A673 (cell line): ENCODE measurements at regions not wholly inside any gene's neighbourhood (a gene's known extent, or its start where the extent isn't known, plus 50 kb on each side); places are given as distances from the start of the nearest gene placed in this dataset.

Experiments used
- BruUV-seq: library from RNA; stranded (reverse); fragments of 400-500 nt; replicated peaks from 2 replicates; lab custom pipeline; 2021; lab: Mats Ljungman, UMichigan
- CTCF ChIA-PET: fragments of 300-600 bp; sonication (Branson Sonifier 250); formaldehyde crosslinking; loops from one replicate; lab custom pipeline; 2022; ENCODE audit warnings: antibody characterized with exemption; lab: Charles Lee
- POLR2A ChIA-PET: fragments of 300-600 bp; sonication (Branson Sonifier 250); formaldehyde crosslinking; loops from one replicate; lab custom pipeline; 2022; ENCODE audit warnings: antibody characterized with exemption; ENCODE audit not compliant: low non-redundant PET; lab: Charles Lee
- DNase-seq: peaks from one replicate; pipeline ENCODE4 v3.0.0-alpha.2; 2015; ENCODE audit warnings: low spot score
- H3K27ac ChIP-seq: fragments of 200-600 bp; sonication (generic); 2 replicates; pipeline ENCODE4 v1.5.1; 2016; ENCODE audit warnings: mixed run types, low read depth, mild to moderate bottlenecking, mixed read lengths, antibody characterized with exemption, low read length; ENCODE audit not compliant: poor library complexity, severe bottlenecking
- H3K27me3 ChIP-seq: fragments of 200-600 bp; sonication (generic); replicated peaks from 2 replicates; pipeline ENCODE4 v1.6.1; 2017; ENCODE audit warnings: mixed run types, low read depth, mild to moderate bottlenecking, mixed read lengths, antibody characterized with exemption, low read length; ENCODE audit not compliant: insufficient read depth, poor library complexity
- H3K36me3 ChIP-seq: fragments of 200-600 bp; sonication (generic); 2 replicates; pipeline ENCODE4 v1.6.1; 2016; ENCODE audit warnings: mixed run types, mild to moderate bottlenecking, mixed read lengths, antibody characterized with exemption, low read length; ENCODE audit not compliant: insufficient read depth, poor library complexity, severe bottlenecking
- H3K4me1 ChIP-seq: fragments of 200-600 bp; sonication (generic); 2 replicates; pipeline ENCODE4 v1.6.1; 2017; ENCODE audit warnings: mixed run types, mild to moderate bottlenecking, mixed read lengths, antibody characterized with exemption, low read length; ENCODE audit not compliant: insufficient read depth, poor library complexity, severe bottlenecking
- H3K4me3 ChIP-seq: fragments of 200-600 bp; sonication (generic); 2 replicates; pipeline ENCODE4 v1.5.1; 2016; ENCODE audit warnings: low read depth, mixed run types, mild to moderate bottlenecking, mixed read lengths, low read length; ENCODE audit not compliant: poor library complexity, severe bottlenecking
- H3K9me3 ChIP-seq: fragments of 200-600 bp; sonication (generic); 2 replicates; pipeline ENCODE4 v1.6.1; 2016; ENCODE audit warnings: mixed run types, low read depth, mild to moderate bottlenecking, mixed read lengths, antibody characterized with exemption, low read length; ENCODE audit not compliant: poor library complexity, severe bottlenecking
- EZH2 ChIP-seq: fragments of 200-600 bp; sonication (generic); IDR thresholded peaks from 2 replicates; pipeline ENCODE4 v1.6.1; 2017; ENCODE audit warnings: borderline replicate concordance, low read depth, mild to moderate bottlenecking, mixed read lengths, antibody characterized with exemption, low read length; ENCODE audit not compliant: poor library complexity, severe bottlenecking
- intact Hi-C: fragments of 100-400 bp; cut with micrococcal nuclease; formaldehyde crosslinking; loops from one replicate; pipeline ENCODE4 v1.10.0; 2022; ENCODE audit not compliant: unreplicated experiment
- TF ChIP-seq, protein P1 (sequence below): fragments of 300-800, 200-600 bp; sonication (generic); conservative IDR thresholded peaks from 2 replicates; pipeline ENCODE4 v1.5.1; 2017; ENCODE audit warnings: low read depth, mild to moderate bottlenecking, antibody characterized with exemption, low read length, moderate library complexity, mixed read lengths

DNA sequence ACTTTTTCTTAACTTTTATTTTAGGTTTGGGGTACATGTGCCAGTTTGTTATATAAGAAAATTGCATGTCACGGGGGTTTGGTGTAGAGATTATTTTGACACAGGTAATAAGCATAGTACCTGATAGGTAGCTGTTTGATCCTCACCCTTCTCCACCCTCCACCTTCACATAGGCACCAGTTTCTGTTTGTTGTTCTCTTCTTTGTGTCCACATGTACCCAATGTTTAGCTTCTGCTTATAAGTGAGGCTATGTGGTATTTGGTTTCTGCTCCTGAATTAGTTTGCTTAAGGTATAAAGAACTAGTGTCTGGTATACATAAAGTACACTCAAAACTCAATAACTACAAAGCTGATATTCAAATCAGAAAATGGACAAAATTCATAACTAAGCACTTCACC, 654.6 kb upstream of the LINC00305 start:
- intact Hi-C loops: no loop called here
- Histone ChIP-seq H3K27ac (no peak overlapping the region), H3K27me3 (no peaks in the 10 kb centered on the region), H3K4me3 (no peak overlapping the region), H3K4me1 (no peaks in the 10 kb centered on the region), H3K36me3 (no peaks in the 10 kb centered on the region), H3K9me3 (no peaks in the 10 kb centered on the region)
- no peak for DNase-seq
- ChIA-PET CTCF (no interaction called here), POLR2A (no interaction called here)
- no TSS peak for BruUV-seq
- TF ChIP-seq, protein P1, sequence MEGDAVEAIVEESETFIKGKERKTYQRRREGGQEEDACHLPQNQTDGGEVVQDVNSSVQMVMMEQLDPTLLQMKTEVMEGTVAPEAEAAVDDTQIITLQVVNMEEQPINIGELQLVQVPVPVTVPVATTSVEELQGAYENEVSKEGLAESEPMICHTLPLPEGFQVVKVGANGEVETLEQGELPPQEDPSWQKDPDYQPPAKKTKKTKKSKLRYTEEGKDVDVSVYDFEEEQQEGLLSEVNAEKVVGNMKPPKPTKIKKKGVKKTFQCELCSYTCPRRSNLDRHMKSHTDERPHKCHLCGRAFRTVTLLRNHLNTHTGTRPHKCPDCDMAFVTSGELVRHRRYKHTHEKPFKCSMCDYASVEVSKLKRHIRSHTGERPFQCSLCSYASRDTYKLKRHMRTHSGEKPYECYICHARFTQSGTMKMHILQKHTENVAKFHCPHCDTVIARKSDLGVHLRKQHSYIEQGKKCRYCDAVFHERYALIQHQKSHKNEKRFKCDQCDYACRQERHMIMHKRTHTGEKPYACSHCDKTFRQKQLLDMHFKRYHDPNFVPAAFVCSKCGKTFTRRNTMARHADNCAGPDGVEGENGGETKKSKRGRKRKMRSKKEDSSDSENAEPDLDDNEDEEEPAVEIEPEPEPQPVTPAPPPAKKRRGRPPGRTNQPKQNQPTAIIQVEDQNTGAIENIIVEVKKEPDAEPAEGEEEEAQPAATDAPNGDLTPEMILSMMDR: no peak
- no peak for TF ChIP-seq EZH2

DNA sequence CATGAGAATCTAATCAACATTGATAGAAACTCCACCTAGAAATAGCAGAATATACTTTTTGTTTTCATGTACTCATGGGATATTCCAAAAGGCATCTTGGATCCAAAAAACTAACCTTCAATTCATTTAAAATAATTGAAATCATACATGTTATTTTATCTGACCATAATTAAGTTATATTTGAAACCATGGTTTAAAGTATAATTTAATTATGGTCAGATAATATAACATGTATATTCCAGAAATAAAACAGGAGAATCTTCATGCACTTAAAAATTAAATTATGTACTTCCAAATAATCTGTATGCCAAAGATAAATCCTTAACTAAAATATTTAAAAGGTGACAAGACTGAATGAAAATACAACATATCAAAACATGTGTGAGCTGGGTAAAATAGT, 651.3 kb upstream of the LINC00305 start:
- POLR2A ChIA-PET: no interaction called here
- CTCF ChIA-PET: no interaction called here
- DNase-seq: no peak
- Histone ChIP-seq H3K27me3 (no peaks in the 10 kb centered on the region), H3K27ac (no peak overlapping the region), H3K4me3 (no peak overlapping the region), H3K9me3 (no peaks in the 10 kb centered on the region), H3K36me3 (no peaks in the 10 kb centered on the region), H3K4me1 (no peaks in the 10 kb centered on the region)
- TF ChIP-seq, protein P1: no peak
- TF ChIP-seq EZH2: no peak
- no TSS peak for BruUV-seq
- intact Hi-C loops: no loop called here

DNA sequence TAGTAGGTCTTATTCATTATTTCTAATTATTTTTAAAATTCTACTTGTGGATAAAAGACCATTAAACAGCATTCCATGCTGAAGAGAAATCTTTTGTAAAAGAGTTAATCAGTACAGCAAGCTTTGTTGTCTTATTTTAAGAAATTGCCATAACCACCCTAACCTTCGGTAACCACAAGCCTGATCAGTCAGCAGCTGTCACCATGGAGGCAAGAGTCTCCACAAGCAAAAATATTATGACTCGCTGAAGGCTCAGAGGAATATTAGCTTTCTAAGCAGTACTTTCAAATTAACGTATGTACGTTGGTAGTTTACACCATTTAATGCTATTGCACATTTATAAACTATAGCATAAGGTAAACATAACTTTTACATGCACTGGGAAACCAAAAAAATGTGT, 650.5 kb upstream of the LINC00305 start:
- intact Hi-C loops: no loop called here
- Histone ChIP-seq H3K36me3 (no peaks in the 10 kb centered on the region), H3K4me3 (no peak overlapping the region), H3K4me1 (no peaks in the 10 kb centered on the region), H3K27ac (no peak overlapping the region), H3K9me3 (no peaks in the 10 kb centered on the region), H3K27me3 (no peaks in the 10 kb centered on the region)
- CTCF ChIA-PET: no interaction called here
- no TSS peak for BruUV-seq
- DNase-seq: no peak
- POLR2A ChIA-PET: no interaction called here
- TF ChIP-seq, protein P1: no peak
- TF ChIP-seq EZH2: no peak
